Prostate gland (tissue), 2 donors: ENCODE measurements at regions not wholly inside any gene's neighbourhood (a gene's known extent, or its start where the extent isn't known, plus 50 kb on each side); places are given as distances from the start of the nearest gene placed in this dataset.

Experiments
- CTCF ChIP-seq, 4 experiments: fragments of 200-600 bp in 2 of 4; fragments of 450-650 bp in 2 of 4; sonication (generic) in 2 of 4; IDR thresholded peaks; 1 replicate in 3 of 4; 2 replicates in 1 of 4; pipeline ENCODE4 v1.5.1; 2016 to 2019; ENCODE audit warnings: antibody characterized with exemption in 4 of 4, mild to moderate bottlenecking in 2 of 4, moderate library complexity in 2 of 4
- POLR2A ChIP-seq: fragments of 450-650 bp; IDR thresholded peaks from one replicate; pipeline ENCODE4 v1.6.1; 2016; ENCODE audit warnings: antibody characterized with exemption, mild to moderate bottlenecking

- TF ChIP-seq POLR2A (no peak), CTCF (IDR thresholded peaks at IDR 0.05) (no peak)
These were observed 80.6 kb upstream of the MEGF10 start for GRCh38 chr5:127210042-127210441.
